GM18858 (cell line): ENCODE measurements at regions not wholly inside any gene's neighbourhood (a gene's known extent, or its start where the extent isn't known, plus 50 kb on each side); places are given as distances from the start of the nearest gene placed in this dataset.

Experiments
- ATAC-seq: cut with Tn5 transposase; IDR thresholded peaks from one replicate; pipeline ENCODE4 v1.9.1; 2021; ENCODE audit not compliant: unreplicated experiment

- no peak for ATAC-seq
These were observed 647.2 kb upstream of the CDH2 start for GRCh38 chr18:28824183-28824574.

- ATAC-seq, result no peak
These were observed 646.7 kb upstream of the CDH2 start for GRCh38 chr18:28823506-28824182.

GRCh38 chr18:28820353-28820752 is 643.4 kb upstream of the CDH2 start:
- no peak for ATAC-seq

- ATAC-seq, result no peak
These were observed 639.2 kb upstream of the CDH2 start for GRCh38 chr18:28816155-28816554.

- no peak for ATAC-seq
These were observed 637.4 kb upstream of the CDH2 start for GRCh38 chr18:28814365-28814764.

GRCh38 chr18:28808373-28808772 is 631.4 kb upstream of the CDH2 start:
- ATAC-seq, result no peak

GRCh38 chr18:28805491-28805890 is 628.6 kb upstream of the CDH2 start:
- no peak for ATAC-seq

- ATAC-seq, result no peak
These were observed 627.7 kb upstream of the CDH2 start for GRCh38 chr18:28804512-28805202.

GRCh38 chr18:28802546-28802945 is 625.6 kb upstream of the CDH2 start:
- no peak for ATAC-seq

- ATAC-seq, result no peak
These were observed 624.9 kb upstream of the CDH2 start for GRCh38 chr18:28801876-28802275.

GRCh38 chr18:28794459-28795245 is 617.7 kb upstream of the CDH2 start:
- no peak for ATAC-seq

- no peak for ATAC-seq
These were observed 617.0 kb upstream of the CDH2 start for GRCh38 chr18:28793901-28794300.

GRCh38 chr18:28792404-28793086 is 615.6 kb upstream of the CDH2 start:
- no peak for ATAC-seq

- no peak for ATAC-seq
These were observed 614.2 kb upstream of the CDH2 start for GRCh38 chr18:28791101-28791500.

- ATAC-seq, result no peak
These were observed 612.6 kb upstream of the CDH2 start for GRCh38 chr18:28789502-28789901.

- no peak for ATAC-seq
These were observed 610.0 kb upstream of the CDH2 start for GRCh38 chr18:28786926-28787325.

- ATAC-seq, result no peak
These were observed 604.9 kb upstream of the CDH2 start for GRCh38 chr18:28781616-28782362.

- no peak for ATAC-seq
These were observed 601.8 kb upstream of the CDH2 start for GRCh38 chr18:28778706-28779105.

GRCh38 chr18:28777756-28778155 is 600.8 kb upstream of the CDH2 start:
- ATAC-seq, result no peak

GRCh38 chr18:28771849-28772248 is 594.9 kb upstream of the CDH2 start:
- ATAC-seq, result no peak
